SK-N-MC (cell line): ENCODE measurements at regions not wholly inside any gene's neighbourhood (a gene's known extent, or its start where the extent isn't known, plus 50 kb on each side); places are given as distances from the start of the nearest gene placed in this dataset.

ENCODE experiments used
- DNase-seq: peaks from one replicate; pipeline ENCODE4 v3.0.0-alpha.2; 2011; ENCODE audit warnings: low read depth, low spot score
- H3K27ac ChIP-seq: fragments of 200-600 bp; sonication (generic); 2 replicates; pipeline ENCODE4 v1.5.1; 2016; ENCODE audit warnings: mixed run types
- H3K36me3 ChIP-seq: fragments of 200-600 bp; sonication (generic); 2 replicates; pipeline ENCODE4 v1.6.1; 2017; ENCODE audit warnings: antibody characterized with exemption, low read length, mixed read lengths; ENCODE audit not compliant: insufficient read depth
- H3K4me3 ChIP-seq: fragments of 200-600 bp; sonication (generic); 2 replicates; pipeline ENCODE4 v1.5.1; 2016
- H3K9ac ChIP-seq: fragments of 200-600 bp; sonication (generic); 2 replicates; pipeline ENCODE4 v1.8.0; 2017; ENCODE audit warnings: mixed run types, mixed read lengths; ENCODE audit not compliant: insufficient read length
- H3K9me3 ChIP-seq: fragments of 200-600 bp; sonication (generic); 2 replicates; pipeline ENCODE4 v1.6.1; 2017; ENCODE audit warnings: low read depth, mild to moderate bottlenecking, antibody characterized with exemption, low read length, moderate library complexity, mixed read lengths
- EZH2 ChIP-seq: fragments of 200-600 bp; sonication (generic); IDR thresholded peaks from one replicate; pipeline ENCODE4 v1.6.1; 2017; ENCODE audit warnings: antibody characterized with exemption
- FOXP2 ChIP-seq: optimal IDR thresholded peaks from 2 replicates; pipeline ENCODE3; 2011; ENCODE audit warnings: mild to moderate bottlenecking, moderate library complexity; ENCODE audit not compliant: insufficient read depth; ENCODE audit errors: extremely low read length, control extremely low read depth
- POLR2AphosphoS5 ChIP-seq: IDR thresholded peaks from 2 replicates; pipeline ENCODE4 v1.6.1; 2012; ENCODE audit warnings: mild to moderate bottlenecking, low read depth, low read length, borderline replicate concordance

- Histone ChIP-seq H3K9me3 (no peaks in the 10 kb centered on the region), H3K4me3 (no peak overlapping the region), H3K36me3 (no peaks in the 10 kb centered on the region), H3K27ac (no peak overlapping the region), H3K9ac (no peak overlapping the region)
- TF ChIP-seq POLR2AphosphoS5: no peak
- no peak for TF ChIP-seq FOXP2
- TF ChIP-seq EZH2: no peak
- no peak for DNase-seq
Observed at GRCh38 chr1:14067711-14068110, 367.7 kb downstream of the PRDM2 start.

DNA sequence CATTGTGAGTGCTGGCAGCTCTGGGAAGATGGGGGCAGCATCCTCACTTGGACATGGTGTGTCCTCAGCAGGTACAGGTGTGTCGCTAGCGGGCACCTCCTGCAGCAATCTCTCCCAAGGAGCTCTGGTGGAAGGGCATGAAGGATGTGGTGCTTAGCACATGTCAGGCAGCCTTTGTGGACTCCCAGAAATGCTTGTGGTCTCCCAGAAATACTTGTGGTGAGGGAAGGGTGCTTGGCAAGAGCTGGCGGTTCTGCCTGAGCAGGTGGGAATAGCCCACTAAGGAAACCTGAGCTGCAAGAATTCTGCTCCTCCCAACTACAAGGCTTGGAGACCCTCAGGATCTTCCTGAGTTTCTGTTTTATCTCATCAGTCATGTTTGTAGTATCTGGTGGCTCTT, 371.6 kb downstream of the PRDM2 start:
- H3K4me3 ChIP-seq: no peak overlapping the region
- no peaks in the 10 kb centered on the region for H3K9me3 ChIP-seq
- no peaks in the 10 kb centered on the region for H3K36me3 ChIP-seq
- no peak overlapping the region for H3K9ac ChIP-seq
- DNase-seq: no peak
- no peak overlapping the region for H3K27ac ChIP-seq
- TF ChIP-seq POLR2AphosphoS5 (no peak), FOXP2 (no peak), EZH2 (no peak)

- no peak for TF ChIP-seq FOXP2
- TF ChIP-seq EZH2: no peak
- no peak for TF ChIP-seq POLR2AphosphoS5
- DNase-seq: no peak
- Histone ChIP-seq H3K27ac (no peak overlapping the region), H3K9me3 (no peaks in the 10 kb centered on the region), H3K9ac (no peak overlapping the region), H3K4me3 (no peak overlapping the region), H3K36me3 (no peaks in the 10 kb centered on the region)
Observed at GRCh38 chr1:14080653-14081052, 380.7 kb downstream of the PRDM2 start.

- no peak for DNase-seq
- no peak overlapping the region for H3K4me3 ChIP-seq
- H3K27ac ChIP-seq: no peak overlapping the region
- H3K9me3 ChIP-seq: no peaks in the 10 kb centered on the region
- H3K9ac ChIP-seq: no peak overlapping the region
- no peaks in the 10 kb centered on the region for H3K36me3 ChIP-seq
- no peak for TF ChIP-seq POLR2AphosphoS5
- TF ChIP-seq EZH2: no peak
- no peak for TF ChIP-seq FOXP2
Observed at GRCh38 chr1:14082331-14082730, 382.3 kb downstream of the PRDM2 start.

GRCh38 chr1:14083277-14083676, 383.3 kb downstream of the PRDM2 start:
- no peak overlapping the region for H3K4me3 ChIP-seq
- TF ChIP-seq POLR2AphosphoS5: no peak
- no peak for TF ChIP-seq EZH2
- TF ChIP-seq FOXP2: no peak
- no peak for DNase-seq
- no peak overlapping the region for H3K9ac ChIP-seq
- H3K27ac ChIP-seq: no peak overlapping the region
- no peaks in the 10 kb centered on the region for H3K36me3 ChIP-seq
- no peaks in the 10 kb centered on the region for H3K9me3 ChIP-seq

- TF ChIP-seq FOXP2 (no peak), EZH2 (no peak)
- no peaks in the 10 kb centered on the region for H3K36me3 ChIP-seq
- H3K9me3 ChIP-seq: no peaks in the 10 kb centered on the region
- no peak overlapping the region for H3K4me3 ChIP-seq
- no peak for DNase-seq
- no peak overlapping the region for H3K27ac ChIP-seq
- H3K9ac ChIP-seq: no peak overlapping the region
Observed at GRCh38 chr1:14083706-14084105, 383.7 kb downstream of the PRDM2 start.

- no peak overlapping the region for H3K27ac ChIP-seq
- TF ChIP-seq POLR2AphosphoS5: no peak
- no peak for TF ChIP-seq FOXP2
- TF ChIP-seq EZH2: no peak
- no peaks in the 10 kb centered on the region for H3K36me3 ChIP-seq
- H3K9ac ChIP-seq: no peak overlapping the region
- no peak for DNase-seq
- H3K4me3 ChIP-seq: no peak overlapping the region
- H3K9me3 ChIP-seq: peaks cover 6% of the 10 kb centered on the region; the same call in 1 of the 2 replicates
Observed at GRCh38 chr1:14090062-14090461, 390.1 kb downstream of the PRDM2 start.

- H3K9me3 ChIP-seq: peaks cover 6% of the 10 kb centered on the region; the same call in 1 of the 2 replicates
- no peak overlapping the region for H3K4me3 ChIP-seq
- TF ChIP-seq FOXP2 (no peak), EZH2 (no peak), POLR2AphosphoS5 (no peak)
- DNase-seq: no peak
- H3K36me3 ChIP-seq: no peaks in the 10 kb centered on the region
- H3K9ac ChIP-seq: no peak overlapping the region
- H3K27ac ChIP-seq: no peak overlapping the region
Observed at GRCh38 chr1:14090531-14090930, 390.5 kb downstream of the PRDM2 start.

DNA sequence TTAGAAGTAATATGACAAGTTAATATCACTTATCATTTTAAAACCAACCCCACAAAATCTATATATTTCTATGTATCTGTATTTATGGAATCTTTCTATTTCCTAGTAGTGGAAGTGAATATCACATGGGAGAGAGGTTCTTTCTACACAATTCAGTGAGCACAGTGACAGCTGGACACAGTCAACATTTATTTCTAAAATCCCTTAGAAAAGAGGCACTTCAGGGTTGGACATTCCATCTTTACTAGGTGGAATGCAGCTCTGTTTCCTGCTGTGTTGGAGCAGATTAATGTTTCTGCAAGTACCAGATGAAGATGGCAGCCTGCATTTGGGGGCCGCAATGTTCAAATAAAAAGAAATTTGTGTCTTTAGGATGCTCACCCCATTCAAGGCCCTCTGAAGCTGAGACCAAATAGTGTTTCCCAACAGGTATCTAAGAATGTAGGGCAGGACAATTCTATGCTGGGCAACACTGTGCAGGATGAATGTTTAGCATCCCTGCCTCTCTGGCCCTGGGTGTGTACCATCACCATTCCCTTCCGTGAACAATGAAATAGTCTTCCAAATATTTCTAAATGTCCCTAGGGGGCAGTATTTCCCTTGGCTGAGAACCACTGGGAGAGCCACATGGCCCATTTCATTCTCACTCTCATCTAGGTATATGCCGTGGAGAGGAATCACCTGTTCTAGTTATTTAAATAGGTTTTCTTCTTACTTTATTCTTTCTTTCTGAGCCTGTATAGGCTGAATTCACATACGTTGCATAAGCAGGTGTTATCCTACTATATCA, 394.8 kb downstream of the PRDM2 start:
- DNase-seq: no peak
- H3K27ac ChIP-seq: no peak overlapping the region
- TF ChIP-seq POLR2AphosphoS5 (no peak), FOXP2 (no peak), EZH2 (no peak)

More for the DNA sequence above, 394.8 kb downstream of the PRDM2 start:
- Histone ChIP-seq H3K9ac (no peak overlapping the region), H3K9me3 (peaks cover 6% of the 10 kb centered on the region; the same call in 1 of the 2 replicates), H3K36me3 (no peaks in the 10 kb centered on the region), H3K4me3 (no peak overlapping the region)
